Ovary (tissue), 3 donors: ENCODE measurements at regions not wholly inside any gene's neighbourhood (a gene's known extent, or its start where the extent isn't known, plus 50 kb on each side); places are given as distances from the start of the nearest gene placed in this dataset.

ENCODE experiments used
- CTCF ChIP-seq, 3 donors: fragments of 450-650 bp in 2 of 3; fragments of 200-600 bp in 1 of 3; IDR thresholded peaks; one replicate each; pipeline versions ENCODE4 v1.5.1 to v1.8.0; 2016 to 2022; ENCODE audit warnings: antibody characterized with exemption in 3 of 3, mild to moderate bottlenecking in 1 of 3
- EP300 ChIP-seq: sonication (generic); formaldehyde crosslinking; IDR thresholded peaks from one replicate; pipeline ENCODE4 v1.6.1; 2017; ENCODE audit warnings: antibody characterized with exemption
- POLR2A ChIP-seq: fragments of 450-650 bp; IDR thresholded peaks from one replicate; pipeline ENCODE4 v1.6.1; 2017; ENCODE audit warnings: antibody characterized with exemption, mild to moderate bottlenecking, moderate library complexity
- donor health status: DM: no; HTN: no; CAD: no.

GRCh38 chr2:184057910-184058309 lies 540.4 kb upstream of the ZNF804A start:
- no peak for TF ChIP-seq CTCF (IDR thresholded peaks at IDR 0.05)
- no peak for TF ChIP-seq EP300
- TF ChIP-seq POLR2A = no peak
